ENCODE measurements at regions not wholly inside any gene's neighbourhood (a gene's known extent, or its start where the extent isn't known, plus 50 kb on each side); places are given as distances from the start of the nearest gene placed in this dataset.

- ATAC-seq, result no peak
- intact Hi-C loops (cut with micrococcal nuclease), result no loop called here
These were observed 354.8 kb downstream of the DMRT2 start for GRCh38 chr9:1404940-1405339.

More at GRCh38 chr9:1404940-1405339, 354.8 kb downstream of the DMRT2 start:
- Histone ChIP-seq H3K4me2 (ENCODE audit: low read length) (no peak overlapping the region), H3K4me1 (ENCODE audit: control insufficient read depth in 1 of 2, insufficient read depth in 2 of 2, low read length in 2 of 2) (no peaks in the 10 kb centered on the region), H3K9me2 (ENCODE audit: insufficient read depth) (no peaks in the 10 kb centered on the region), H3K27ac (ENCODE audit: low read depth, low read length) (no peak overlapping the region), H3K4me3 (replicated peaks in 1 of 2; ENCODE audit: low read depth in 1 of 2, low read length in 2 of 2) (no peak overlapping the region), H3K27me3 (ENCODE audit: insufficient read depth, low read length) (no peaks in the 10 kb centered on the region), H3K9ac (ENCODE audit: low read length) (no peak overlapping the region), H2AFZ (ENCODE audit: low read depth, low read length, poor library complexity, severe bottlenecking) (no peak overlapping the region), H3K79me2 (ENCODE audit: insufficient read depth, low read length) (no peaks in the 10 kb centered on the region), H4K20me1 (ENCODE audit: insufficient read depth) (no peaks in the 10 kb centered on the region), H3K9me3 (ENCODE audit: control insufficient read depth in 1 of 2, insufficient read depth in 1 of 2, low read depth in 1 of 2, low read length in 2 of 2) (peaks cover 7 to 14% of the 10 kb centered on the region in 2 experiments; a peak in 2 of 4 replicates), H3K36me3 (ENCODE audit: control insufficient read depth in 1 of 2, insufficient read depth in 2 of 2, low read length in 2 of 2) (no peaks in the 10 kb centered on the region)
- no peak for DNase-seq (ENCODE audit: low read depth, low spot score)
- ChIA-PET POLR2A (no interaction called here), CTCF (no interaction called here), RAD21 (ENCODE audit: low non-redundant PET in 1 of 2, low total read pairs in 2 of 2, uncharacterized antibody in 2 of 2, unreplicated experiment in 2 of 2) (no interaction called here)
- TF ChIP-seq ELF1 (IDR thresholded peaks at IDR 0.05; ENCODE audit: borderline replicate concordance, low read depth) (no peak), REST (IDR thresholded peaks at IDR 0.05; ENCODE audit: low read depth) (no peak), FOSL1 (IDR thresholded peaks at IDR 0.05; ENCODE audit: low read depth) (no peak), JUND (IDR thresholded peaks at IDR 0.05) (no peak), RAD21 (IDR thresholded peaks at IDR 0.05; ENCODE audit: low read depth) (no peak), CEBPB (IDR thresholded peaks at IDR 0.05; ENCODE audit: low read depth) (no peak), ATF3 (IDR thresholded peaks at IDR 0.05) (no peak)
- no TSS peak for BruUV-seq (replicated peaks)

All from HCT116 (cell line).